ENCODE measurements at regions not wholly inside any gene's neighbourhood (a gene's known extent, or its start where the extent isn't known, plus 50 kb on each side); places are given as distances from the start of the nearest gene placed in this dataset.

- DNase-seq (ENCODE audit: low spot score): no peak
Measured at GRCh38 chr20:11724097-11724496, 193.6 kb upstream of the BTBD3 start.

- DNase-seq (ENCODE audit: low spot score): no peak
Measured at GRCh38 chr20:11726026-11726425, 191.7 kb upstream of the BTBD3 start.

GRCh38 chr20:11727708-11728107, 190.0 kb upstream of the BTBD3 start:
- no peak for DNase-seq (ENCODE audit: low spot score)

GRCh38 chr20:11728937-11729336, 188.8 kb upstream of the BTBD3 start:
- DNase-seq (ENCODE audit: low spot score): no peak

- DNase-seq (ENCODE audit: low spot score): no peak
Measured at GRCh38 chr20:11729806-11730205, 187.9 kb upstream of the BTBD3 start.

GRCh38 chr20:11734431-11734830, 183.3 kb upstream of the BTBD3 start:
- no peak for DNase-seq (ENCODE audit: low spot score)

- DNase-seq (ENCODE audit: low spot score): no peak
Measured at GRCh38 chr20:11738852-11739251, 178.8 kb upstream of the BTBD3 start.

GRCh38 chr20:11740975-11741374, 176.7 kb upstream of the BTBD3 start:
- DNase-seq (ENCODE audit: low spot score): no peak

GRCh38 chr20:11745145-11745544, 172.5 kb upstream of the BTBD3 start:
- no peak for DNase-seq (ENCODE audit: low spot score)

GRCh38 chr20:11748436-11748835, 169.3 kb upstream of the BTBD3 start:
- no peak for DNase-seq (ENCODE audit: low spot score)

- DNase-seq (ENCODE audit: low spot score): no peak
Measured at GRCh38 chr20:11752336-11752735, 165.4 kb upstream of the BTBD3 start.

GRCh38 chr20:11753155-11753554, 164.5 kb upstream of the BTBD3 start:
- DNase-seq (ENCODE audit: low spot score): no peak

- no peak for DNase-seq (ENCODE audit: low spot score)
Measured at GRCh38 chr20:11754451-11754850, 163.2 kb upstream of the BTBD3 start.

- DNase-seq (ENCODE audit: low spot score): no peak
Measured at GRCh38 chr20:11755071-11755841, 162.4 kb upstream of the BTBD3 start.

GRCh38 chr20:11761497-11761896, 156.2 kb upstream of the BTBD3 start:
- no peak for DNase-seq (ENCODE audit: low spot score)

- no peak for DNase-seq (ENCODE audit: low spot score)
Measured at GRCh38 chr20:11766961-11767360, 150.7 kb upstream of the BTBD3 start.

- DNase-seq (ENCODE audit: low spot score): no peak
Measured at GRCh38 chr20:11769825-11770224, 147.9 kb upstream of the BTBD3 start.

- no peak for DNase-seq (ENCODE audit: low spot score)
Measured at GRCh38 chr20:11772226-11772730, 145.4 kb upstream of the BTBD3 start.

GRCh38 chr20:11776687-11777086, 141.0 kb upstream of the BTBD3 start:
- no peak for DNase-seq (ENCODE audit: low spot score)

GRCh38 chr20:11777387-11778205, 140.1 kb upstream of the BTBD3 start:
- DNase-seq (ENCODE audit: low spot score): no peak

GRCh38 chr20:11778206-11778570, 139.5 kb upstream of the BTBD3 start:
- no peak for DNase-seq (ENCODE audit: low spot score)

- DNase-seq (ENCODE audit: low spot score): no peak
Measured at GRCh38 chr20:11780765-11781369, 136.8 kb upstream of the BTBD3 start.
